Ishikawa (cell line): ENCODE measurements at regions not wholly inside any gene's neighbourhood (a gene's known extent, or its start where the extent isn't known, plus 50 kb on each side); places are given as distances from the start of the nearest gene placed in this dataset.

Source experiments
- CEBPB ChIP-seq: IDR thresholded peaks from 2 replicates; pipeline ENCODE4 v1.6.1; 2012
- CREB1 ChIP-seq: IDR thresholded peaks from 2 replicates; pipeline ENCODE4 v1.6.1; 2012; ENCODE audit warnings: low read depth
- EGR1 ChIP-seq: IDR thresholded peaks from 2 replicates; pipeline ENCODE4 v1.6.1; 2012
- EP300 ChIP-seq: IDR thresholded peaks from 2 replicates; pipeline ENCODE4 v1.6.1; 2012; ENCODE audit warnings: borderline replicate concordance
- FOXM1 ChIP-seq: IDR thresholded peaks from 2 replicates; pipeline ENCODE4 v1.6.1; 2012; ENCODE audit warnings: low read depth, borderline replicate concordance
- MAX ChIP-seq: IDR thresholded peaks from 2 replicates; pipeline ENCODE4 v1.6.1; 2012
- NFIC ChIP-seq: IDR thresholded peaks from 2 replicates; pipeline ENCODE4 v1.6.1; 2012
- RAD21 ChIP-seq: IDR thresholded peaks from 2 replicates; pipeline ENCODE4 v1.6.1; 2012; ENCODE audit warnings: low read depth
- REST ChIP-seq: IDR thresholded peaks from 2 replicates; pipeline ENCODE4 v1.6.1; 2012; ENCODE audit warnings: low read depth, mild to moderate bottlenecking
- TAF1 ChIP-seq: IDR thresholded peaks from 2 replicates; pipeline ENCODE4 v1.6.1; 2012; ENCODE audit warnings: low read depth, mild to moderate bottlenecking
- TCF12 ChIP-seq: IDR thresholded peaks from 2 replicates; pipeline ENCODE4 v1.6.1; 2012; ENCODE audit warnings: low read depth
- TEAD4 ChIP-seq: IDR thresholded peaks from 2 replicates; pipeline ENCODE4 v1.6.1; 2012
- YY1 ChIP-seq: IDR thresholded peaks from 2 replicates; pipeline ENCODE4 v1.6.1; 2012; ENCODE audit warnings: low read depth
- ZBTB7A ChIP-seq: IDR thresholded peaks from 2 replicates; pipeline ENCODE4 v1.6.1; 2012; ENCODE audit warnings: low read depth
- TF ChIP-seq, protein P1 (sequence below): IDR thresholded peaks from 2 replicates; pipeline ENCODE4 v1.6.1; 2012

- TF ChIP-seq REST (no peak), YY1 (no peak), TAF1 (no peak), CEBPB (no peak), FOXM1 (no peak), CREB1 (no peak), EGR1 (no peak), TEAD4 (no peak), EP300 (no peak), ZBTB7A (no peak), RAD21 (no peak), MAX (no peak), TCF12 (no peak), NFIC (no peak)
- TF ChIP-seq, protein P1, sequence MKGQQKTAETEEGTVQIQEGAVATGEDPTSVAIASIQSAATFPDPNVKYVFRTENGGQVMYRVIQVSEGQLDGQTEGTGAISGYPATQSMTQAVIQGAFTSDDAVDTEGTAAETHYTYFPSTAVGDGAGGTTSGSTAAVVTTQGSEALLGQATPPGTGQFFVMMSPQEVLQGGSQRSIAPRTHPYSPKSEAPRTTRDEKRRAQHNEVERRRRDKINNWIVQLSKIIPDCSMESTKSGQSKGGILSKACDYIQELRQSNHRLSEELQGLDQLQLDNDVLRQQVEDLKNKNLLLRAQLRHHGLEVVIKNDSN = no peak
Measured at GRCh38 chr11:87961606-87962005, 213.6 kb downstream of the RAB38 start.

DNA sequence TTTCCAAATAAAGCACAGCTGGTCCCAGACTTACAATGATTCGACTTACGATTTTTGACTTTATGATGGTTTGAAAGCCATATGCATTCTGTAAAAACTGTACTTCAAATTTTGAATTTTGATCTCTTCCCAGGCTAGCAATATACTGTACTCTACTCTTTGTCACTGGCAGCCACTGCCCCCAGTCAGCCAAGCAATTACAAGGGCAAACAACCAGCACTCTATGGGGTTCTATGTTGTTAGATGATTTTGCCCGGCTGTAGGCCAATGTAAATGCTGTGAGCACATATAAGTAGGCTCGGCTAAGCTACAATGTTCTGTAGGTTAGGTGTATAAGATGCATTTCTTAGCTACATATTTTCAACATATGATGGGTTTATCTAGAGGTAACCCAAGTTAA lies 217.3 kb downstream of the RAB38 start:
- TF ChIP-seq RAD21 = no peak
- no peak for TF ChIP-seq REST
- no peak for TF ChIP-seq NFIC
- TF ChIP-seq CEBPB = no peak
- no peak for TF ChIP-seq TAF1
- no peak for TF ChIP-seq MAX
- no peak for TF ChIP-seq FOXM1
- TF ChIP-seq TEAD4 = no peak
- TF ChIP-seq TCF12 = no peak
- TF ChIP-seq CREB1 = no peak
- TF ChIP-seq, protein P1 = no peak
- no peak for TF ChIP-seq EGR1
- TF ChIP-seq ZBTB7A = no peak
- TF ChIP-seq EP300 = no peak
- TF ChIP-seq YY1 = no peak

- no peak for TF ChIP-seq EP300
- TF ChIP-seq NFIC = no peak
- no peak for TF ChIP-seq TAF1
- TF ChIP-seq EGR1 = no peak
- TF ChIP-seq FOXM1 = no peak
- no peak for TF ChIP-seq YY1
- TF ChIP-seq ZBTB7A = no peak
- TF ChIP-seq MAX = no peak
- no peak for TF ChIP-seq CEBPB
- no peak for TF ChIP-seq TCF12
- TF ChIP-seq TEAD4 = no peak
- TF ChIP-seq REST = no peak
- TF ChIP-seq RAD21 = no peak
- no peak for TF ChIP-seq CREB1
- TF ChIP-seq, protein P1 = no peak
Measured at GRCh38 chr11:87954476-87954875, 220.8 kb downstream of the RAB38 start.

GRCh38 chr11:87942786-87943185 lies 232.5 kb downstream of the RAB38 start:
- TF ChIP-seq EGR1 (no peak), TCF12 (no peak), ZBTB7A (no peak), REST (no peak), YY1 (no peak), TEAD4 (no peak), EP300 (no peak), TAF1 (no peak), CEBPB (no peak), FOXM1 (no peak), CREB1 (no peak), RAD21 (no peak), NFIC (no peak), MAX (no peak)
- TF ChIP-seq, protein P1 = no peak
